Memory B cell (primary cell): ENCODE measurements at regions not wholly inside any gene's neighbourhood (a gene's known extent, or its start where the extent isn't known, plus 50 kb on each side); places are given as distances from the start of the nearest gene placed in this dataset.
"Not testable (repeated sequence)": the region's sequence is repeated elsewhere in the genome, so short reads cannot be mapped to it uniquely, and the experiment has no call there.

Source experiments
- ATAC-seq: fragments of 150-1000 bp; cut with Tn5 transposase; 2 replicates; pipeline ENCODE4 v1.10.0; 2021; ENCODE audit warnings: low read depth, mild to moderate bottlenecking, moderate library complexity
- DNase-seq, 2 donors: peaks; one replicate each; pipeline ENCODE4 v3.0.0; 2022; ENCODE audit warnings: low spot score in 2 of 2
- H3K27ac Mint-ChIP-seq: one replicate; pipeline ENCODE4 v1.8.0; 2022; ENCODE audit warnings: mild to moderate bottlenecking, moderate library complexity, mixed read lengths
- H3K27me3 Mint-ChIP-seq: one replicate; pipeline ENCODE4 v1.8.0; 2022; ENCODE audit warnings: mixed read lengths
- H3K36me3 Mint-ChIP-seq: one replicate; pipeline ENCODE4 v1.8.0; 2022; ENCODE audit warnings: mild to moderate bottlenecking, mixed read lengths
- H3K4me1 Mint-ChIP-seq: one replicate; pipeline ENCODE4 v1.8.0; 2022; ENCODE audit warnings: mixed read lengths
- H3K4me3 Mint-ChIP-seq: one replicate; pipeline ENCODE4 v1.8.0; 2022; ENCODE audit warnings: mild to moderate bottlenecking, moderate library complexity, mixed read lengths
- H3K9me3 Mint-ChIP-seq: one replicate; pipeline ENCODE4 v1.8.0; 2022; ENCODE audit warnings: mixed read lengths

DNA sequence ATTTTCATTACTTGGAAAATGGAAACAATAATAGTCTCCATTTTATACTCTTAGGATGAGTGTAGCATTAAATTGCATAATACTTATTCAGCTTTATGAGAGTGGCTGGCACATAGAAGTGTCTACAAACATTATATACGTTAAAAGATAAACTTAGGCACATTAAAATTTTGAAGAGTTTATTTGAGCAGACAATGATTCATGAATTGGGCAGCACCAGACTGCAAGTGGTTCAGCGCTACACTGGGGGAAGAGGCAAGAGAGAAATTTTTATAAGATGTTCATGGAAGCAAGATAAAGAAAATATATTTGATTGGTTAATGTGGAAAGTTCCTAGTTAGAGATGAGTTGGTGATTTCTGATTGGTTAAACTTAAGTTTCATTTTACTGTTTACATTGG is 243.7 kb downstream of the RASEF start:
- peaks cover 1% of the 10 kb centered on the region for H3K9me3 Mint-ChIP-seq
- no peaks in the 10 kb centered on the region for H3K36me3 Mint-ChIP-seq
- no peak overlapping the region for H3K4me3 Mint-ChIP-seq
- no peak for ATAC-seq
- H3K4me1 Mint-ChIP-seq: no peaks in the 10 kb centered on the region
- no peak for DNase-seq
- no peak overlapping the region for H3K27ac Mint-ChIP-seq
- no peaks in the 10 kb centered on the region for H3K27me3 Mint-ChIP-seq

DNA sequence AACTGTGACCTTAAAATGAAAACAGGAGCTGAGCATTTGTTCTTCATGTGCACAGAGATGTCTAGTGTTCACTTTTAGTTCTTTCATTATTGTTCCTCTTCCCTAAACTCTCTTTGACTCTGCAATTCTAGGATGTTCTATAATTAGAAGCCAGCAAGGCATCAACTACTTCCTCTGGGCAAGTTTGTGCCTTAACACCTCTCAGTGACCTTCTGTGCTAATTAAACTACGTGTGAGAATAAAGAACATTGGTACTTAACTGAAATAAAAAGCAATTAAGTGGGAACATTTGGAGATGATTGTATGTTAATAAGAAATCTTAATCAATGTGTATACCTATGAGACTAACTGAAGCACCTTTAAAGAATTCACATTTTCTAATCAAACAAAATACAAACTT is 242.8 kb downstream of the RASEF start:
- H3K27ac Mint-ChIP-seq: no peak overlapping the region
- H3K27me3 Mint-ChIP-seq: no peaks in the 10 kb centered on the region
- ATAC-seq (no peak), DNase-seq (no peak)
- H3K4me1 Mint-ChIP-seq: no peaks in the 10 kb centered on the region
- H3K4me3 Mint-ChIP-seq: no peak overlapping the region
- peaks cover 1% of the 10 kb centered on the region for H3K9me3 Mint-ChIP-seq
- no peaks in the 10 kb centered on the region for H3K36me3 Mint-ChIP-seq

DNA sequence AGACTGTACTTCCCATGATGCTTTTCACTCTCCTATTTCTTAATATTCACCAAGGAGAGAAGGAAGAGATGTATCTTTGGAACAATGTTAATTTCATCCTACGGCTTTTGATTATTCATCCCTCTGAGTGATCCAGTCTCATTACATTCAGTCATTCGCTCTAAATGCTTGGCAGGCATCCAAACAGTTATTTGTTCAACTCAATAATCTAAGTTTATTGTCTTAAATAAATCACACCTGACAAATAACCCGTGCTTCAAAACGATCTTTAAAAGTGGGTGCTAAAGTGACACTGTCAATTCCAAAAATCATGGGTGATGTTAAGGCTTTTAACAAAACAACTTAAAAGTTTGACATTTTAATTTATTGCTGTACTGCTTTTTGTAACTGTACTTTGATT is 233.1 kb downstream of the RASEF start:
- no peaks in the 10 kb centered on the region for H3K9me3 Mint-ChIP-seq
- H3K36me3 Mint-ChIP-seq: no peaks in the 10 kb centered on the region
- DNase-seq (no peak), ATAC-seq (no peak)
- no peak overlapping the region for H3K4me3 Mint-ChIP-seq
- H3K4me1 Mint-ChIP-seq: no peaks in the 10 kb centered on the region
- H3K27ac Mint-ChIP-seq: no peak overlapping the region
- no peaks in the 10 kb centered on the region for H3K27me3 Mint-ChIP-seq

- ATAC-seq (no peak), DNase-seq (no peak)
- H3K4me3 Mint-ChIP-seq: no peak overlapping the region
- no peaks in the 10 kb centered on the region for H3K4me1 Mint-ChIP-seq
- no peak overlapping the region for H3K27ac Mint-ChIP-seq
- no peaks in the 10 kb centered on the region for H3K36me3 Mint-ChIP-seq
- H3K27me3 Mint-ChIP-seq: peaks cover 3% of the 10 kb centered on the region
- H3K9me3 Mint-ChIP-seq: peaks cover 4% of the 10 kb centered on the region
Observed at GRCh38 chr9:82865524-82865923, 197.4 kb downstream of the RASEF start.

- no peak overlapping the region for H3K27ac Mint-ChIP-seq
- H3K4me3 Mint-ChIP-seq: no peak overlapping the region
- no peak for ATAC-seq
- H3K27me3 Mint-ChIP-seq: no peaks in the 10 kb centered on the region
- no peak for DNase-seq
- peaks cover 2% of the 10 kb centered on the region for H3K9me3 Mint-ChIP-seq
- H3K36me3 Mint-ChIP-seq: no peaks in the 10 kb centered on the region
- no peaks in the 10 kb centered on the region for H3K4me1 Mint-ChIP-seq
Observed at GRCh38 chr9:82880336-82881050, 182.4 kb downstream of the RASEF start.

DNA sequence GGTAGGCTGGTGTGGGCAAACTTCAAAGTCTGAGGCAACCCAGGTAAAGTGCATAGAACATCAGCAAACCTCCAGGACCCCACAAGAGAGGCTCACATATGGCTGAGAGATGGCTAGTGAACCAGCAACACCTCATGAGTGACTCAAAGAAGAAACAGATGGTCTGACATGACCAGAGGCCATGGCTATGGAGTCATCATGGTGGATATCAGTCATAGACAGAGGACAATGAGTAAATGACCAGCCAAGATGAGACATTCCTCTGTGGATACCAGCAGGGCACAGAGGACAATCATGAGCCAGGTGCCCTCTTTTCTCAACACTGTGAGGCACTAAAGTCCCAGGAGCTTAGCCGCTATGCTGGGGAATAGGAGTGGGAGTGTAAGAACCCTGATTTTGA is 180.8 kb downstream of the RASEF start:
- Mint-ChIP-seq H3K36me3 (no peaks in the 10 kb centered on the region), H3K27ac (no peak overlapping the region), H3K9me3 (peaks cover 2% of the 10 kb centered on the region), H3K27me3 (peaks cover 1% of the 10 kb centered on the region), H3K4me1 (no peaks in the 10 kb centered on the region), H3K4me3 (no peak overlapping the region)
- DNase-seq (no peak), ATAC-seq (no peak)

DNA sequence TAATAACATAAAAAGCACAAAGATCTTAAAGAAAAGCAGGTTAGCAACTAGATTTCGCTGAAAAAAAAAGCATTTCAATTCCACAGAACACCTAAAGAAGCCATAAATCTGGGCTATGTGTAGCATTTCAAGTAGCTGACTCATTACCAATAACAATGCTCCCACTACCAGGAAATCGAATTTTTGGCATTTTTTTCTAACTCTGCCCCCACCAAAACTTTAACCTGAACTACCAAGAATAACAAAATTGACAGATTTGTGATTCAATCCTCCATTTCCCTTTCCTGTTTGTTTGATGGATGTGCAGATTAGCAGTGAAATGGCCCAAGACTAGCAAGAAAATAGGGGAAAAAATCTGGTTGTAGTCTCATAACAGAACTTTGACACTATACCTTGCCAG is 180.2 kb downstream of the RASEF start:
- H3K27me3 Mint-ChIP-seq: peaks cover 1% of the 10 kb centered on the region
- no peak for ATAC-seq
- DNase-seq: no peak
- no peak overlapping the region for H3K27ac Mint-ChIP-seq
- H3K4me1 Mint-ChIP-seq: no peaks in the 10 kb centered on the region
- H3K9me3 Mint-ChIP-seq: peaks cover 2% of the 10 kb centered on the region
- no peak overlapping the region for H3K4me3 Mint-ChIP-seq
- no peaks in the 10 kb centered on the region for H3K36me3 Mint-ChIP-seq

DNA sequence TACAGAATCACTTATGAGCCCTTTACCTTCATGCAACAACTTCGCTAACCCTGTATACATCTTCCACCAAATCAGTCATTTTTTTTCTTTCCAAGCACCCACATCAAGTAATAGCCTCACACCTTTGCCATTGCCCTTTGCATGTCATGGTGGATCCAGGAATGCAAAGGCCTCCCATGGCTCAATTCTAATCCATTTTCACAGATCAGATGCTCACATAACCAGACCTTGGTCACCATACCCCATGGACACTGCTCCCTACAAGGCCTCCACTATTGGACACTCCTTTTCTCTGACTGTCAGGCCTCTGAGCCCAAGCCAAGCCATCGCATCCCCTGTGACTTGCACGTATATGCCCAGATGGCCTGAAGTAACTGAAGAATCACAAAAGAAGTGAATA is 179.5 kb downstream of the RASEF start:
- H3K27me3 Mint-ChIP-seq: peaks cover 1% of the 10 kb centered on the region
- DNase-seq (no peak), ATAC-seq (no peak)
- no peak overlapping the region for H3K4me3 Mint-ChIP-seq
- no peaks in the 10 kb centered on the region for H3K4me1 Mint-ChIP-seq
- no peak overlapping the region for H3K27ac Mint-ChIP-seq
- no peaks in the 10 kb centered on the region for H3K36me3 Mint-ChIP-seq
- peaks cover 2% of the 10 kb centered on the region for H3K9me3 Mint-ChIP-seq

DNA sequence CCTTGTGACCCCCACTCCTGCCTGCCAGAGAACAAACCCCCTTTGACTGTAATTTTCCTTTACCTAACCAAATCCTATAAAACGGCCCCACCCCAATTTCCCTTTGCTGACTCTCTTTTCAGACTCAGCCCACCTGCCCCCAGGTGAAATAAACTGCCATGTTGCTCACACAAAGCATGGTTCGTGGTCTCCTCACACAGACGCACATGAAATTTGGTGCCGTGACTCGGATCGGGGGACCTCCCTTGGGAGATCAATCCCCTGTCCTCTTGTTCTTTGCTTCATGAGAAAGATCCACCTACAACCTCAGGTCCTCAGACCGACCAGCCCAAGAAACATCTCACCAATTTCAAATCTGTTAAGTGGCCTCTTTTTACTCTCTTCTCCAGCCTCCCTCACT is 179.0 kb downstream of the RASEF start:
- H3K27me3 Mint-ChIP-seq, H3K4me3 Mint-ChIP-seq, ATAC-seq, H3K9me3 Mint-ChIP-seq, H3K4me1 Mint-ChIP-seq, H3K36me3 Mint-ChIP-seq, DNase-seq, H3K27ac Mint-ChIP-seq: not testable (repeated sequence)

DNA sequence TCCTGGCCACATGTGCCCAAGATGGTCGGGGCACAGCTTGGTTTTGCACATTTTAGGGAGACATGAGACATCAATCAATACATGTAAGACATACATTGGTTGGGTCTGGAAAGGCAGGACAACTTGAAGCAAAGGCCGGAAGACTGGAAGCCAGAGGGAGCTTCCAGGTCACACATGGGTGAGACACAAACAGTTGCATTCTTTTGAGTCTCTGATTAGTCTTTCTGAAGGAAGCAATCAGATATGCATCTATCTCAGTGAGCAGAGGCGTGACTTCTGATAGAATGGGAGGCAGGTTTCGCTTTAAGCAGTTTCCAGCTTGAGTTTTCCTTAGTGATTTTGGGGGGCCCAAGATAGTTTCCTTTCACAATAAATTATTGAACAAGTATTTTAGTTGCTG is 172.5 kb downstream of the RASEF start:
- no peaks in the 10 kb centered on the region for H3K4me1 Mint-ChIP-seq
- no peak overlapping the region for H3K4me3 Mint-ChIP-seq
- H3K27ac Mint-ChIP-seq: no peak overlapping the region
- no peaks in the 10 kb centered on the region for H3K36me3 Mint-ChIP-seq
- peaks cover 1% of the 10 kb centered on the region for H3K27me3 Mint-ChIP-seq
- DNase-seq (no peak), ATAC-seq (no peak)
- H3K9me3 Mint-ChIP-seq: peaks cover under 1% of the 10 kb centered on the region

- no peak overlapping the region for H3K27ac Mint-ChIP-seq
- DNase-seq (no peak), ATAC-seq (no peak)
- no peaks in the 10 kb centered on the region for H3K36me3 Mint-ChIP-seq
- no peaks in the 10 kb centered on the region for H3K9me3 Mint-ChIP-seq
- peaks cover 1% of the 10 kb centered on the region for H3K27me3 Mint-ChIP-seq
- H3K4me1 Mint-ChIP-seq: no peaks in the 10 kb centered on the region
- H3K4me3 Mint-ChIP-seq: no peak overlapping the region
Observed at GRCh38 chr9:82890865-82891264, 172.1 kb downstream of the RASEF start.

DNA sequence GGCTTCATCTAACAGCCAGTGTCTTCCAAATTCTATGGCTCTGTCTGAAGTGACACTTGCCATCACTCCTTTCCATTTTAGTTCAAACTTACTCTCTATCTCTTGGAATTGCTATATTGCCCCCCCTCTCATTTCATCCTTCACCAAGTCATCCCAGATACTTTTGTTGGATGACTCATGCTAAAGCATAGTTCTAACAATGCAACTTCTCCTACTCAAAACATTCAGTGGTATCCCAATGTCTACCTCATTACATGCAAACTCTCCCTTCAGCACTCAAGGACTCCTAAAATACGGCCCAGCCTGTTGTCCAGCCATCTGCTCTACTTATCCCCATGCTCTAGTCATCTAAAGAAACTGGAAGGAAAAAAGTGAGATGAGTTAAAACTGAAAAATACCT is 171.6 kb downstream of the RASEF start:
- no peaks in the 10 kb centered on the region for H3K9me3 Mint-ChIP-seq
- DNase-seq (no peak), ATAC-seq (no peak)
- H3K36me3 Mint-ChIP-seq: no peaks in the 10 kb centered on the region
- H3K4me1 Mint-ChIP-seq: no peaks in the 10 kb centered on the region
- no peak overlapping the region for H3K27ac Mint-ChIP-seq
- H3K27me3 Mint-ChIP-seq: peaks cover under 1% of the 10 kb centered on the region
- H3K4me3 Mint-ChIP-seq: no peak overlapping the region

DNA sequence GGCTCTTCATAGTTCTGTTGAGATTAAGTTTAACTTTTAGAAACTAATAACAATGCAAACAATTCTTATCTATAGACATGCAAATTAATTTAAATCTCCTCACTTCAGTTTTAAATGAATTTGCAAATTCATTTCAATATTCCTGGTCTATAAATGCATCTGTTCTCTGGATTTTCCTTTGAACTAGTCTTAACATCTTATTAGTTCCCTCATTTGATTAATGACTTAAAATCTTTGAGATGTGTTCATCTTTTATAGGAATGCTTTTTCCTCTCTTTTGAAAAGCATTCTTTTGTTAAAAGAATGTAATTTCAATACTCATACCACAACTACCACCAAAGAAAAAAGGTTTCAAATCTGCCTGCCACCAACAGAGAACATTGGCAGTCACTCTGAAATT is 169.4 kb downstream of the RASEF start:
- H3K27ac Mint-ChIP-seq: no peak overlapping the region
- H3K4me1 Mint-ChIP-seq: no peaks in the 10 kb centered on the region
- H3K36me3 Mint-ChIP-seq: no peaks in the 10 kb centered on the region
- H3K27me3 Mint-ChIP-seq: no peaks in the 10 kb centered on the region
- ATAC-seq (no peak), DNase-seq (no peak)
- H3K9me3 Mint-ChIP-seq: no peaks in the 10 kb centered on the region
- H3K4me3 Mint-ChIP-seq: no peak overlapping the region

DNA sequence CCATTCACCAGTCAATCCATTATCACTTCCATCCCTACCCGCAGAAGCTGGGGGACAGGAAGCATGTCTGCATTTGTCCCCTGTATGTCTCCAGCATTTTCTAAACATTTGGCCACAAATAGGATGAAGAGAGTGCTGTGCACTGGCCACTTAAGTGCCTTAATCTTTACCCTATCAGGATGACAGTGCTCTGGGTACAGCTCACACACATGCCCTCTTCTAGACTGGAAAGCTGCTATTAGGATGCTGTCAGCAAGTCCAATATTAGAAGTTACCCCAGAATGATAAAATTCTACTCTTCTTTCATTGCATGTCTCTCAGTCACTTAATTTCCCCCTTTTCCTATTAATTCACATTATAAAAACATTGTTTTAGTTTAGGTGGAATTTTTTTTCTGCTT is 168.4 kb downstream of the RASEF start:
- no peaks in the 10 kb centered on the region for H3K4me1 Mint-ChIP-seq
- H3K4me3 Mint-ChIP-seq: no peak overlapping the region
- no peaks in the 10 kb centered on the region for H3K9me3 Mint-ChIP-seq
- no peaks in the 10 kb centered on the region for H3K27me3 Mint-ChIP-seq
- no peak overlapping the region for H3K27ac Mint-ChIP-seq
- DNase-seq: no peak
- H3K36me3 Mint-ChIP-seq: no peaks in the 10 kb centered on the region
- no peak for ATAC-seq

- H3K36me3 Mint-ChIP-seq: no peaks in the 10 kb centered on the region
- no peaks in the 10 kb centered on the region for H3K4me1 Mint-ChIP-seq
- DNase-seq (no peak), ATAC-seq (no peak)
- no peaks in the 10 kb centered on the region for H3K27me3 Mint-ChIP-seq
- H3K27ac Mint-ChIP-seq: no peak overlapping the region
- no peaks in the 10 kb centered on the region for H3K9me3 Mint-ChIP-seq
- H3K4me3 Mint-ChIP-seq: no peak overlapping the region
Observed at GRCh38 chr9:82894961-82895821, 167.8 kb downstream of the RASEF start.
